GM19452 (cell line): ENCODE measurements at regions not wholly inside any gene's neighbourhood (a gene's known extent, or its start where the extent isn't known, plus 50 kb on each side); places are given as distances from the start of the nearest gene placed in this dataset.

Experiments used
- ATAC-seq: cut with Tn5 transposase; IDR thresholded peaks from one replicate; pipeline ENCODE4 v1.9.1; 2021; ENCODE audit not compliant: unreplicated experiment

DNA sequence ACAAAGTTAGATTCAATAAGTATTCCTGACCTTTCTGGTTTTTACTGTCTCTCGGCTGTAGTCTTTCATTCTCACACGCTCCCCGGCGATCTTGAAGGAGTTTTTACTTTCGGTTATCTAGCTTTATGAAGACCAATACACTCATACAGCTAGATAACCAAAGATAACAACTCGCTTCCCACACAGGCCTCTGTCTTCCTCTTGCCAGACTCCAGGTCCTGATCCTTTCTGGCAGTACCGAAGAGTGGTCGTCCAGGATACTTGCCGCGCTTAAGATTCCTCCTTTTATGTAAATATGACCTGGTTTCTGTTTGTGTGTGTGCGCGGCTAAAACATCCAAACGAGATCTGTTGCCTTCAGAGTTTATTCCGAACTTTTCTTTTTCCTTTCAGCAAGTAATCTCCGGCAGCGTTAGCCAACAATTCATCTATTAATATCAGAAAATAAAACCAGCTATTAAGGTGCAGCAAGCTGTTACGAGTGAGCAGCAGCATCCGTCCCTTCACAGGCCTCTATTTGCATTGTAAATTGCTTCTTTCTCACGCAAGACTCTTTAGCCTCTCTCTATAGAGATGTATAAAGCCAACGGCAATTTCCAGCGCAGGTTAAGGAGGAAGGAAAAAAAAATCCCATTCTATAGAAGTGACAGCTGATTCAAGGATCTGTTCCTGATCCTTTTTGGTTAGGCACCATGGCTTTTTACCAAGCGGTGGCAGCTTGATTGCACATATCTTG, 216.1 kb downstream of the MEF2C start:
- ATAC-seq = peak; percentile 62

DNA sequence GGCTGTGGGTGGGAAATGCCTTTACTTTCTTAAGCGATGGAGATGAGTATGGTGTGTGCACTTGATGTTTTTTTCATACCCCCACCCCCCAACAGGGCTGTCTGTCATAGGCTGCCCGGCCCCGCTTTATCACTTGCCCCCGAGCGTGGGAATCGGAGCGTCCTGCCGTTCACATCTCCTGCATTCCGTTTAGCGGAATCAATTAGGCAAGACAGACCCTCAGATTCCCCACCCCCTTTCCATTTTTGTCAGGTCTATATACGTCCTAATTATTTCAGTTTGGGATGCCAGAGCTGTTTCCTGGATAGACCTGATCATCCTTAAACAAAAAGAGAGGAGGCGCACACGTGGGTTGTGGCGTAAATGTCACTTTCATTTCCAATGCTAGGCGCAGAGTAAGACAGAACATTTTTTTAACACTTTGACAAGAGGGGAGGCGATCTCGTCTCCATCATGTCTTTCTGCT, 217.2 kb downstream of the MEF2C start:
- no peak for ATAC-seq

DNA sequence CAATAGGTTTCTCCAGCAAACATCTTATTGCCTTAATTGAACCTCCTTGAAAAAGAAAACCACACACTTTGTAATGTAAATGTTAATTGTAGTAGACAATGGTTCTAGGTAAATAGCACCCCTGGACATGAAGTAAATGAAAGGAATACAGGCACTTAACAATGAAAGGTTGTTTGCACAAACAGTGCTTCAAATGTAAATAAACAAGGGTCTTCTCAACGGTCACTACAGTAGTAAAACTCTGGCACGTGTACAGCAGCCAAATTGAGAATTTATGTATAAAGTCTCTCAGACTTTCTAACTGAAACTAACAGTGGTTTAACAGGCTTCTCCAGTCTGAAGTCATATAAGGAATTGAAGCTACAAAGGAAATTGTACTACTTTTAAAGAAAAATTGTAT, 218.3 kb downstream of the MEF2C start:
- ATAC-seq = no peak

DNA sequence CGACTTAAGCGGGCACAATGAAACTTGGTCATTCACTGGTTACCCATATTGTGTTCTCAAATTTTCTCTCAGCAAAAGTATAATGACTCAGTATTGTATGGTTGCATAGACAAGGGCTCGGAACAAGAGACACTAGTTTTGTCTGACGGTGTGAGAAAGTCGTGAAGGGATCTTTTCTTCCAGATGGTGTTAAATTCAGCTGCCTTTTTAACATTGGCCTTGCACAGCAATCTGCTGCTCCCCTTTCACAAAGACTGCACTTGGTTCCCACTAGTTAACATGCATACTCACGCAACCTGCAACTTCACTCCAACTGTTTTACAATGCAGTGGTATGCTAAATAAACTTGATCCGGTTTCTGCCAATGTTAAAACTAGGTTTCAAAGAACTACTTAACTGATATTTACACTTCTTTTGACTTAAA, 219.2 kb downstream of the MEF2C start:
- no peak for ATAC-seq

DNA sequence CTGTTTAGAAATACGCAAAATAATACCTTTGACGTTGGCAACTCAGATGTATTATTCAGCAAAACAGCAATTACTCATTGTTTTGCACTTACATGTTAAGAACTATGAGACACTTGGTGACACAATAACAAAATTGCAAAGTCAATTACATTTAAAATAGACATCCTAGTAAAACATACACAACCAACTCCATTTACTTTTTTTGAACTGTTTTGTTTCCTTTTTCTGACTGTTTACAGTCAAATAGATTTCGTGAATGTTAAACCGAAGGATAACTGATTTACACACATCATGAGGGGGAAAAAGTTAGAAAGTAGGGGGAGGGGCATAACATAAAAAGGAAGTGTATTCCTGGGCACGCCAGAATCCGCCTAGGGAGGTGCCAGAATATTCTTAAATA, 220.1 kb downstream of the MEF2C start:
- no peak for ATAC-seq

DNA sequence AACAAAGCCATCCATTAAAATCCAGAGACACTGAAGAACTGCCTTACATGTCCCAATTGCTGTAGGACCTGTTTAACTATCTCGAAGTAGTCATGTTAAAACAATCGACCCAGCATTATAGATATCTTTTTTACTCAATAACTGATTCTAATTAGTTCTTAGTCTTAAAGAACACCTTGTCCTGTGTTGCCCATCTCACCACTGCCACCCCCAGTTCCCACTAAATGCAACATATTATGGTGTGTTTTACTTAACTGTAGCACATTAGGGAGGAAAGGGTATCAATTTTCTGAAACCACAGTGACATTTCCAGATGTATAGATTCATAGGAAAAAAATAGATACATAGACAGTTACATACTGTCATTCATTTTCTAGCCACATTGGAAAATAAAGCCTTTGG, 221.2 kb downstream of the MEF2C start:
- ATAC-seq = no peak

DNA sequence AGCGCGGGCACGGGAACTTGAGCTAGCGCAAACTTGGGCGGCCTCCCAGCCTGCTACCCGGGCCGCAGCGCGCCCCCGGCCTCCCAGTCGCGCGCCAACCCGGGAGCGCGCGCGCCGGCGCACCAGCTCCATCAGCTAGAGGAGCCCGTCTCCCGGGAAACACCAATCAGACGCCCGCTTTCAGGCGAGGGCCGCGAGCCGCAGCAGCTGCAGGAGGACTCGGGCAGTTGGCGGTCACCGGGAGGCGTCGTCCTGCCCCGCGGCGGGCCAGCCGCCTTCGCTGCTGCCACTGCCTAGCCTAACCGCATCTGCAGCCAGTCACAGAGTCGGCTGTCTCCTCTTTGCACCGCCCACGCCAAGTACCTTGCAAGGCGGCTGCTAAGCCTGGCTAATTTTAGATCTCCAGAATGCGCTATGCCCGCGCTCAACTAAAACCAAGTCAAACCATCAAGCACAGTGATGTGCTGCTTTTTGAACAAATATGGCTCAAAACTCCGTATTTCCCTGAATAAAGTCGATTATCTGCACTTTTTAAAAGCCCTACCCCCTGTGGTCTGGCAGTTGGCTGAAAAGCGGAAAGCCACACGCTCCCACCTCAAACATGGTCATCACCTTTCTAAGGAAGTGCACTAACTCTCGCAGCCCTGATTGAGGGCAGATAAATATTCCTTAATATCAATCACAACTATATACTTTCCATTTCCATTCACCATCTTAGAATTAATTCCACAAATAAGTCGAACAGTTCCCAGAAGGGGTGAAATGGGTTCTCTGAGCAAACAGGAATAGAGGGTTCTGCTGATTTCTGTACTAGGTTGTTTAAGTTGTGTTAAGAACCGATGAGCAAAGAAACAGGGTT, 221.8 kb downstream of the MEF2C start:
- ATAC-seq = peak; percentile 71

DNA sequence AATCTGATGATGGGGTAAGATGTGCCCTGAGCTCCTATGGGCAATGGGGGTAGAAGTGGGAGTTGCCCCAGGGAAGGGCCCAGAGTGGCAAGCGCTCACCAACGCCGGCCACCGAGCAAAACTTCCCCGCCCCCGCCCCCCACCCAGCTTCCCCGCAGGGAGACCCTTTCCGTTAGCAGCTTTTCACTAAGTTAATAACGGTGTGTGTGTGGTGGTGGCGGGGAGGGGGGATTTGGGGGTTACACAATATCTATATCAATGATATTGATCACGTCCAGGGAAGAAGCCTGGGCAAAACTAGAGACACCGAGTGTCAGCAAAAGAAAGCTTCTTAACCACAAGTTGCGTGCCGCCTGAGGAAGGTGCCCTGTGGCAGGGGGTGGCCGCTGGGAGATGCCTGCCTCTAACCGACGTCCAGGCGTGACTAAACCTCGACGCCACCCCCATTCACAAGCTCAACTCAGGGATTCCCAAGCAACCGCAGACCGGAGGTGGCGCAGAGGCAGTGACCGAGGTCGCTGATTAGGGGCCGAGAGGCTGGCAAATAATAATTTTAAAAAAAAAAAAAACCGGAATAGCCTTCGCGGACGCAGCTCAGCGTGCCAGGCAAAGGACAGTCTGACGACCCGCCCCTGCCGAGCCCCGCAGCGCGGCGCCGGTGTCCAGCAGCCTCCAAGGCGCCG, 222.6 kb downstream of the MEF2C start:
- peak; percentile 33 for ATAC-seq

DNA sequence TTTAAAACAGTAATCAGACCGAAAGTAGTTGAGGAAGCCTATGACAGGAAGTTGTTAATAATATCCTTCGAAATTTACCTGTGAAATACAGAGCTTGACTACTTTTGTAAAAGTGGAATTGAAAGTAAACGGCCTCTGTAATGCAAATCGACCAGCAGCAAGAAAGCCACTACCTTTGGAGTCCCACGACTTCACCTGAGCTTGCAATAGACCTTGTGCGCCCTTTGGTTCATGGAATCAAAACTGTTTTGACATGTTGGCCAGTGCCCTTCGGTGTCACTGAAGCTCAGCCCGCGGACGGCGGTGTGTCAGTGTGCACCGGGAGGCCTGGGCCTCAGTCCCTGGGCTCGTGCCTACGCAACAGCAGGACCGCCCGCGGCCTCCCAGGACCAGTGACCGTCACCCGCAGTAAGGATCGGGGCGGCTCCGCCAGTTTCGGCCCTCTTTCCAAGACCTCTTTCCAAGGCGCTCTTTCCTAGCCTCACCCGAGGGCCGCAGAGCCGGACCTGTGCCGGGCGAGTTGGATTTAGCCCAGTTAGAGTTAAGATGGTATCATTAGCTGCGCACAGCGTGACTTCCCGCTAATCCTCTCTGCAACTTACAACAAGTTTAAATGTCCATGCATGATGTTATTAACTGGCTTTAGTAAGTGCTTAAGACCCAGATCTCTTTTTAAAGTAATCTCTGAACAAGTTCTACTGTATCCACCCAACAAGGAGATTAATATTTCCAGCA, 223.3 kb downstream of the MEF2C start:
- peak; percentile 42 for ATAC-seq

DNA sequence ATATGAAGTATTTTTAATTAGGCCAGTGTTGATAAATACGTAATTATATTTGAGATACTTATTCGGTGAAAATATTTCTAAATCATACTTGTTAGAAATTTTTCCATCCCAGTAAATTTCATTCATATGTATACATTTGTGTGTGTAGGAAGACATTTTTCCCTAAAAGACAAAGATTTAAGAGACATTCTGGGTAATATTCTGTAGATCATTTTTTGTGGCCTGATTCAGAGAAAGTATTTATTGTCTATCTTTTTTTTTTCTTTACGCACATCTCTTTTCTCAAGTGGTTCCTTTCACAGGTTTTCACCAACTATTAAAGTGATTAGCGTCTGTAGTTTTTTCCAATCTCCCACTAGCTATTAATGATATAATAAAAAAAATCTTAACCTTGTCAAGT, 224.1 kb downstream of the MEF2C start:
- no peak for ATAC-seq

DNA sequence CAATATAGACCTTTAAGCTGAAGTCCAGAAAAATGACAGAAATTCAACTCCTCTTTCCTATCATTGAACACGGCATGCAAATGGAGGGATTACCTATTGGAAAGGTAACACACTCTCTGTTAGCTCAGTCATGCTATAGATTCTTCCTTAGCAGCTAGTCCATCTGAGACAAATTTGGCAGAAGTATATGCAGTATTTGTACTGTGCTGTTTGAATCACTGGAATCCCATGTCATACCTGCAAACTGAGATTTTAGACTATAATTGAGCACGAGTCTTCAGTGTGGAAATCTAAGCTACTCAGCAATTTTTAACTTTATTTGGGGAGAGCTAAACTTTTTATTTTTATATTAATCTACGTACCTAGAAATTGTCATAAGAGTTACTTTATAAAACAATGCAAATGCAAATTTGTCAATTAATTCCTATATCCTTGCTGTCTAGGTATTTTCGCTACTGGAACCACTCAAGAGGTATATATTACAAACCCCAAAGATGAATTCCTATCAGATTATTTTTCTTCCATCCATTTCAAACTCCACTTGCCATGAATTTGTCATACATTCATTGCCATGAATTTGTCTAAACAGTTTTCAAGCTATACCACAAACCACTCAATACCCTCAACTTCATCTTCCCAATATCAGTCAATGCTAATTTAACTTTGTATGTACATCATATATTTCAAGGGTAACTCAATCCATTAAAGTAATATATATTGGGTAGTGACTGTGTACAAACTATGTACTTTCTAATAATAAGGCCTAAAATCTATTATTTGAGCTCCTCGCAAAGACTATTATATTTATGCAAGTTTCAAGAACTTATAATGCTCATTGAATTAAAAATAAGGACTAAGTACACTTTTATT, 224.8 kb downstream of the MEF2C start:
- no peak for ATAC-seq

DNA sequence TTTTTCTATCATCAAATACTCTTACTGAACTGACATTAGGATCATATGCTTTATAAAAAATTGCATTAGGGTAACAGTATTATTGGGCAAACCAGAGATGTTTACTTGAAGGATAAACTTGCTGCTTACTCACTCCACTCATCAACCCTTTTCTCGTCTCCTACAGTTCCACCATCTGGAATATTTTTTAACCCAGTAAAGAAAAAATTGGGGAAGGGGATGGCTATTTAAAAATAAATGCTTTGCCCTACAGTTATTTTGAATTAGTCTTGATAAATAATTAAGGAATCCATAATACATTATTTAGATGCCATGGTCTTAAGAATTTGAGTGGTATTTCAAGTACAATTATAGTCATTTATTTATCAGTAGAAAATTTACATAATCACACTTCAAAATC, 225.8 kb downstream of the MEF2C start:
- no peak for ATAC-seq

DNA sequence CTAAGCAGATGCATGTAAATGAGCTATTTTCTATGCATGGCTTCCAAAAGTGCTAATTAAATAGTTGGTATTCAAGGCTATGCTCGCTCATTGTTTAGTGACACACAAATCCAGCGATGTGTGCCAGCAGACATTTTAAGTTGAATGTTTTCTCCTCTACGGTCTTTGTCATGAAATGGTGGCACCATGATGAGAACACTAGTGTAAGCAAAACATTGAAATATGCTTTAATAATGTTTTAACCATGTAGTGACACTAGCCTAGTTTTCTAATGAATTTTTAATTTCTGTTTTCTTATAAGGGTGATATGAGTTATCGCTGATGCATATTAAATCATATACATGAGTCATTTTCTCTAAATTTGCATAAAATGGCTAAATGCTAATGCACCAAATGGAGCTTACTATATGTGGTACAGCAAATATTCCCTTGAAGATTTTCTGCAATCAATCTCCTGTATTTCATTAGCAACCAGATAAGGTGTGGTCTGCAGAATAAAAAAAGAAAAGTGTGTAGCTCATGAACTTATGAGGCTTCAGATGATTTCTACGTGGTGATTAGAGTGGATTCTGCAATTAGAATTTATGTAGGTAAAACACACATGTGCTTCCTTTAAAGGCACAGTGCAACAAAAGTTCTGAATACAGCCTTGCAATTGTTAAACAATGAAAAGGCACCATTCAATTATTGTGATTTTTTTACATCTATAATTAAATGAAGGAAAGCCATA, 226.6 kb downstream of the MEF2C start:
- ATAC-seq = no peak

DNA sequence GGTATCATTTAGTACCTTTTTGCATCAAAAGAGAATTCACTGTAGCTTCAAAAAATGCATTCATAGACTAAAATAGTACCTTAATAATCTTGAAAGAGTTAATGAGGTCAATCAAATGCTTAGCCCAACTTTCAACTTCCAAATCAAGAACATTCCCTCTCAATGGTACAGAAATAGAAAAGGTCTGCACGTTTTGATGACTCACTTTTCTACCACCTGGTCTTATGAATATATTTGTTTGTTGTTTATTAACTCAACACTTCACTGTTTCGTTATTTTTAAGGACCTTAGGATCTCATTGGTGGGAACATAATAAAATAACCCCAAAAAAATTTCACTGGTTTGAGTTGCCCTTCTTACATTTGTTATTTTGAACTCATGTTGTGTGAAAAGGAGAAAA, 229.5 kb downstream of the MEF2C start:
- no peak for ATAC-seq

DNA sequence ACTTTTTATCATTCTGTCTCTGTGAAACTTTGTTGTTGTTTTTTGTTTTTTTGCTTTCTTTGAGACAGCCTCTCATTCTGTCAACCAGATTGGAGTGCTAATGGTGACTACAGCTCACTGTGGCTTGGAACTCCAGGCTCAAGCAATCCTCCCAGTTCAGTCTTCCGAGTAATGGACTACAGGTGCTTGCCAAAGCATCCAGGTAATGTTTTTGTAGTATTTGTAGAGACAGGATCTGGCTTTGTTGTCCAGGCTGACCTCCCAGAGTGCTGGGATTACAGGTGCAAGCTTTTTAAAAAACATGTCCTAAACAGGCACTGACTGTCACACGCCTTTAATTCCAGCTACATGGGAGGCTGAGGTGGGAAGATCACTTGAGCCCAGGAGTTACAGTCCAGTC, 235.1 kb downstream of the MEF2C start:
- no peak for ATAC-seq

DNA sequence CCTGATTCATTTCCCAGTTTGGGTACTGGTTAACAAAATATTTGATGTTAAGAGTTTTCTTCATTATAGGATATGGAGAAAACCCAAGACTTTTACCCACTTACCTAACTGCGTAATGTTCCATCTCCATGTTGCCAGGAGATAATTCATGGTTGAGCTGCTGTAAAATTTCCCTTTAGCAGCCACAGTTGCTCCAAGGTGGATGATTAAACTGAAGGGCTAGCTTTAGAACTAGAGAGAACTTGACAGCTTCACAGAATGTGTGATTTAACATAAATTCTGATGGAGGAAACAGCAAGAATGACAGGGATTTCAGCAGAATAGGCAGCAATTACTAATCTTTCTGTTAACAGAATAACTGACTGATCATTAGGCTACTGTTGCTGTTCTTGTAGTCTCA, 236.1 kb downstream of the MEF2C start:
- ATAC-seq = no peak

DNA sequence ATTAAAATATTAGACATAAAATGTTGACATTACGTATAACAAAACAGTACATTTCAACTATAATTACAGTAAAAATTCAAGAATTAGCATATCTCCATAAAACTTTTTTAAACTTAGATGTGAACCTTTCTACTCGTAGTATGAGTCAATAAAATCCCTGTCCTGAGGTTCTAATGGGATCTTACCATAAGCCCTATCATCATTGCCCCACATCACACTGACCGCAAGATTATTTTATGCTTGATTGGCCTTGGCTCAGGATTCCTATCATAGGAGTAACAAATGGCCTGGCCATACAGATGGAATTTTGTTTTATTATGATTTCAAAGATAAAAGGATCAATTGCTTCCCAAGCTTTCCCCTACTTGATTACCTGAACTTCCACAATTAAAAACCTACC, 238.3 kb downstream of the MEF2C start:
- no peak for ATAC-seq

DNA sequence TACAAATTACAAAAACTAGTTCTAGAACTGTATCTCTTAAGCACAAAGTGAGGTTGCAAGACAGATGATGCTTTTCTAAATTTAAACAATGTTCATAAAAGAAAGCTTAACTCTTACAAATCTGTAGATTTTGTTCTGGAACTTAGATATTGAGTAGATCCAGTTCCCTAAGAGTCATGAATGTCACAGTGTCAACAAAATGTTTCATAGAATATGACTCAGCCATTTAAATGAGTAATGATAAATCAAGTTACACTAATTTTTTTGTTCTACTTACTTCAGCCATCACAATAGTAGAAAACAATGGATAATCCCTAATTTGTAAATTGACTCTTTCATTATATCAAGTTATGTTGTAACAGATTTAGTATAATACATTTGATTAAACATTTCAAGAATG, 239.7 kb downstream of the MEF2C start:
- ATAC-seq = no peak

DNA sequence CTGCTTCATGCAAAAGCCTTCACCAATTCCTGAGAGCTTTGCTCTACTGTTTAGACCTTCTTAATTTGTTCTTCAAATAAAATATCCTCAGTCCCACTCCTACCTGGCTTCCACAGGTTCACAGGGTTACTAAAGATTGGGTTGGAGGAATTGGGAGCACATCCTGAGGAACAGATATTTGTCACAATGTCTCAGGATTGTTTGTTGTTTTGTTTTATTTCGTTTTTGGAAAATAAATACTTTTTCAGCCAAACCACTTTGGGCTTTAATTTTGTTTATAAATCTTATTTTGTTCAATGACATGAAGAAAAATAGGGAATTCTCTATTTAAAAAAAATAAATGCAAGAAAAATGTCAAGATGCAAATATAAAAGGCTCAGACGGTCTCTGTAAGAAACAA, 249.0 kb downstream of the MEF2C start:
- no peak for ATAC-seq
